Erythroblast (primary cell): ENCODE measurements at regions not wholly inside any gene's neighbourhood (a gene's known extent, or its start where the extent isn't known, plus 50 kb on each side); places are given as distances from the start of the nearest gene placed in this dataset.

Experiments
- GATA1 ChIP-seq: IDR thresholded peaks from 2 replicates; pipeline ENCODE4 v1.6.1; 2011; ENCODE audit warnings: low read depth, mild to moderate bottlenecking, control low read depth, low read length, moderate library complexity
- POLR2A ChIP-seq: IDR thresholded peaks from 2 replicates; pipeline ENCODE4 v1.6.1; 2011; ENCODE audit warnings: mild to moderate bottlenecking, low read length

DNA sequence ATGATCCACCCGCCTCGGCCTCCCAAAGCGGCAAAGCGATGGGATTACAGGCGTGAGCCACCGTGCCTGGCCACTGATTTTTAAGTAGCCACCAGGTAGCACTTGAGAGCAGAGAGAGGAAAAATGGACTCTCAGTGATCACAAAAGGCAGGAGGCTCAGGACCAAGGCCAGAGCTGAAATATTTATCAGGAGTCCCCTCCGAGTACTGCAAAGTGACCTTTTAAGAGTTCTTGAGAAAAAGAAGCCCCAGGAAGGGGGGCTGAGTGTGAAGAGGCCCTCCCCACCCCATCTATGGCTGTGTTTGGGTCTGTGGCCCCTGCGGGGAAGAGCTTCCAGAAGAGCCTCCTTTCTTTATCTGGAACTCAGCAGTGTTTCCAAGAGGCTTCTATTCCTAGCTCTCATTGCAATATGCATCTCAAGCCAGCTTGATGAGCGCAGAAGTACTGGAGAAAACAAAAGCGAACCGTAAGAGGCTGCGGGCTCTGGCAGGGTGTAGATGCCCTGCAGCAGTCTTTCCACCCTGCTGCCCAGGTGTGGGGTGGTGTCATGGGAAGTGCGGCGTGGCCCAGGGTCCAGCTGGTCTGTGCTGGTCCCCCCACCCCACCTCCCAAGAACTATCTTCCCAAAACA is 75.5 kb upstream of the CDK20 start:
- TF ChIP-seq POLR2A (no peak), GATA1 (no peak)
